ENCODE measurements at regions not wholly inside any gene's neighbourhood (a gene's known extent, or its start where the extent isn't known, plus 50 kb on each side); places are given as distances from the start of the nearest gene placed in this dataset.

DNA sequence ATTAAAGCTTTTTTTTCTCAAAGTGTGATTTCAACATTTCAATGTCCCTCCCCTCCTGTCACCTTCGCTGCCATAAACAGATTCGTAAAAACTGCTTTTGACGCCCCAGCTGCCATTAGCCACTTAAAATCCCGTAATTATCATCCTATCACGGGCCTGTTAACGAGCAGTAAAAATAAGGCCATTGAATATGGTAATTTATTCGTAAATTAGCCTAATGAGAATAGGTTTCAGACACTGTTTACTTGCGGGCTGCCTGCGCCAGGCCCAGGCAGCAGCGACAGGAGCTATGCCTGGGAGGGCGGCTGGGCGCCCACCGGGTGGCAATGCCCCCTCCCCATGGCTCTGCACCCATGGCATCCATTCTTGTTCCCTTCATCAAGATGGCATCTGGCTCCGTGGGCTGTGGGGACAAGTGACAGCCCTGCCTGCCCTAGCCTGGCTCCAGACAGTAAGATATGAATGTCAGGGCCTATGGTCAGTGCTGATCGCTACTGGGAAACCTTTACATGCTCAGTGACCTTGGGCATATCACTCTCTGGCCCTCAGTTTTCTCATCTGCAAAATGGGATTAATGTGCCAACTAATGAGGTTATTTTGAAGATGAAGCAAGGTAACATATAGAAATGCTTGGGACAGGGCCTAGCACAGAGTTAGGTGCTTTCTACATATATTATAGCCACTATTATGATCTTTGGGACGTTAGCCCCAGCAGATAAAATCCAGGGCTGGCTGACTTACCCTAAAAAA is 500.8 kb downstream of the MN1 start:
- TF ChIP-seq, protein P1, sequence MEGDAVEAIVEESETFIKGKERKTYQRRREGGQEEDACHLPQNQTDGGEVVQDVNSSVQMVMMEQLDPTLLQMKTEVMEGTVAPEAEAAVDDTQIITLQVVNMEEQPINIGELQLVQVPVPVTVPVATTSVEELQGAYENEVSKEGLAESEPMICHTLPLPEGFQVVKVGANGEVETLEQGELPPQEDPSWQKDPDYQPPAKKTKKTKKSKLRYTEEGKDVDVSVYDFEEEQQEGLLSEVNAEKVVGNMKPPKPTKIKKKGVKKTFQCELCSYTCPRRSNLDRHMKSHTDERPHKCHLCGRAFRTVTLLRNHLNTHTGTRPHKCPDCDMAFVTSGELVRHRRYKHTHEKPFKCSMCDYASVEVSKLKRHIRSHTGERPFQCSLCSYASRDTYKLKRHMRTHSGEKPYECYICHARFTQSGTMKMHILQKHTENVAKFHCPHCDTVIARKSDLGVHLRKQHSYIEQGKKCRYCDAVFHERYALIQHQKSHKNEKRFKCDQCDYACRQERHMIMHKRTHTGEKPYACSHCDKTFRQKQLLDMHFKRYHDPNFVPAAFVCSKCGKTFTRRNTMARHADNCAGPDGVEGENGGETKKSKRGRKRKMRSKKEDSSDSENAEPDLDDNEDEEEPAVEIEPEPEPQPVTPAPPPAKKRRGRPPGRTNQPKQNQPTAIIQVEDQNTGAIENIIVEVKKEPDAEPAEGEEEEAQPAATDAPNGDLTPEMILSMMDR (IDR thresholded peaks at IDR 0.05) = no peak
- Histone ChIP-seq H3K27ac (no peak overlapping the region), H3K27me3 (peaks cover 0 to 31% of the 10 kb centered on the region in 2 donors), H3K9me3 (no peaks in the 10 kb centered on the region), H3K4me3 (no peak overlapping the region), H3K36me3 (no peaks in the 10 kb centered on the region), H3K4me1 (no peaks in the 10 kb centered on the region)
- intact Hi-C loops (cut with DNase I; ENCODE audit: low total_unique reads) = no loop called here
- no peak for DNase-seq

DNA sequence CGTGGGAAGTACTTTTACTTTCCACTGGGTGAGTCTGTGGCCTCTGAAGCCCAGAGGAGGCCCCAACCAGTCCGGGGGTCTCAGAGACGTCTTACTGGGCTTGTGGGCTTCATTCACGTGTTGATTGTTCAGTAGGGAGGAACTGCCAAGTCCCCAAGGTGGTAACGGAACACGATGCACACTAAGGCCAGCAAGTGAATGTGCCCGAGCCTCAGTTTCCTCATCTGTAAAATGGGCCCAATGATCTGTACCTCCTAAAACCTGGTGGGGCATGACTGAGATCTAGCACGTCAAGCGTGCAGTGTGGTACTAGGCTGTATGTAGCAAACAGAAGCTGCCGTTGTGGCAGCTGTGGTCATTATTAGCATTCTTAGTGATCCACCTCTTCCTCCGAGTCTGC is 499.1 kb downstream of the MN1 start:
- intact Hi-C loops (cut with DNase I; ENCODE audit: low total_unique reads) = no loop called here
- TF ChIP-seq, protein P1 (IDR thresholded peaks at IDR 0.05) = no peak
- H3K27me3 ChIP-seq = peaks cover 0 to 20% of the 10 kb centered on the region in 2 donors

DNA sequence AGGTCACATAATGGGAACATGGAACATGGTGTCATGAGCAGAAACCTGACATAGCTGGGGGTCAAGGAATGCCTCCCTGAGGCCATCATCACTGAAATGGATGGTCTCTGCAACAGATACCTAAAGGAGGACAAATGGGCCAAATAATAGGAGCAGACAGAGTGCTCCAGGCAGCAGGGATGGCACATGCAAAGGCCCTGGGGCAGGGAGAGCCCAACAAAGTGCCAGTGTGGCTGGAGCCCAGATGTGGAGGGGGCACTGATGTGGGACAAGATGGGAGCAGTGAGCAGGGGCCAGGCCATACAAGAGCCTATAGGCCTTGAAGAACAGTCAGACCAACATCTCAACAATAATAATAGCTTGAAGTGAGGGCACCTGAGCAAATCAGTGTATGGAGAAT is 497.8 kb downstream of the MN1 start:
- DNase-seq = no peak
- intact Hi-C loops (cut with DNase I; ENCODE audit: low total_unique reads) = no loop called here
- Histone ChIP-seq H3K9me3 (peaks cover 0 to 4% (median 0%) of the 10 kb centered on the region in 3 donors), H3K27ac (no peak overlapping the region), H3K27me3 (peaks cover 0 to 17% of the 10 kb centered on the region in 2 donors), H3K4me3 (no peak overlapping the region), H3K4me1 (no peaks in the 10 kb centered on the region), H3K36me3 (no peaks in the 10 kb centered on the region)
- TF ChIP-seq, protein P1 (IDR thresholded peaks at IDR 0.05) = no peak

More for the DNA sequence above, 499.1 kb downstream of the MN1 start:
- no peak for DNase-seq
- Histone ChIP-seq H3K4me1 (no peaks in the 10 kb centered on the region), H3K9me3 (no peaks in the 10 kb centered on the region), H3K36me3 (no peaks in the 10 kb centered on the region), H3K4me3 (no peak overlapping the region), H3K27ac (no peak overlapping the region)

DNA sequence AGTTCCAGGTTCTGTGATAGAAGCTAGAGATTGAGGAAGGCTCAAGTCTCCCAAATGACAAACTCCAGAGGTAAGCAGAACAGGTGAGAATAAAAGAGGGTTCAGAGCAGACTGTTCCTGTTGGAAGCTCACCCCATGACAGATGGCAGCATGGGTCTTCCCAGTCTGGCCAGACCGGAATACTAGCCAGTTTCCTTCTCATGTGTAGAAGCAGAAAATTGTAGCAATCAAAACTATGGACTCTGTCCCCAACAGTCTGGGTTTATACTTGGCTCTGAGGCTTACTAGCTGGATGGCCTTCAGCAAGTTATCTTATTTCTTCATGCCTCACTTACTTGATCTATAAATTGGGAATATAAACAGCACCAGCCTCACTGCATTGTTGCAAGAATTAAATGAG is 494.8 kb downstream of the MN1 start:
- Histone ChIP-seq H3K27ac (no peak overlapping the region), H3K36me3 (no peaks in the 10 kb centered on the region), H3K27me3 (no peaks in the 10 kb centered on the region), H3K4me3 (no peak overlapping the region), H3K9me3 (peaks cover 0 to 5% (median 0%) of the 10 kb centered on the region in 3 donors), H3K4me1 (peaks cover 0 to 13% (median 6%) of the 10 kb centered on the region in 4 donors)
- TF ChIP-seq, protein P1 (IDR thresholded peaks at IDR 0.05) = no peak
- DNase-seq = no peak
- intact Hi-C loops (cut with DNase I; ENCODE audit: low total_unique reads) = no loop called here

DNA sequence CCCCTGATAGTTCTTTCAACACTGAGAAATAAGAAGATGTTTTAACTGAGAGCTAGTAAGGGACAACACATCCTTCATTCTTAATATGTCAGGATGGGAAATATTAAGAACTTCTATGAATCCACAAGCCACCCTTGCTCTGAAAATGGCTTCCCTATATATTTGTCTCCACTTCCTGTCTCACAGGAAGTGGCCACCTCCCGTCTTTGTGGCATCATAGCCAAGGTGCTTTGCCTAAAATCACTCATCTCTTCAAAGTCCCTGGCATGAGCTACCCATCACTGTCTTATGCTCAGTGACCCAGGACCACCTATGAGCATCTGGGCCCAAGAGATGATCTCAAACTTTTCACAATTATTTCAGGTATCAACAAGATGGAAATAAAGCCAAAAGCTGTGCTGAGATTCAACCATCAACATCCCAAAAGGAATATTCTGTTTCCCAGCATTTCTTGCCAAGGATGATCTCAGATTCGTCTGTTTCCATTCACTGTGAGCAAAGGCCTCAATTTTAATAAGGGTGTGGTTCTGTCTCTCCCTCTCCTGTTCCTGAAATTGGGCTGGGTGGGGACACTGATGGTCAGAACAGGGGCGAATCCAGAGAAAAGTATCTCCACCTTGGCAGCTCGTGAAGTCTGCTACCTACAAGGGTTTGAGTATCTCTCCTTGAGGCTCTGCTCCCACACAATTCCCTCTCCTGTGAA is 493.9 kb downstream of the MN1 start:
- H3K27me3 ChIP-seq = no peaks in the 10 kb centered on the region
- peaks cover 0 to 5% (median 0%) of the 10 kb centered on the region in 3 donors for H3K9me3 ChIP-seq
- intact Hi-C loops (cut with DNase I; ENCODE audit: low total_unique reads) = no loop called here
- peaks cover 0 to 23% (median 15%) of the 10 kb centered on the region in 4 donors for H3K4me1 ChIP-seq
- H3K27ac ChIP-seq = no peak overlapping the region
- TF ChIP-seq, protein P1 (IDR thresholded peaks at IDR 0.05) = no peak
- H3K36me3 ChIP-seq = no peaks in the 10 kb centered on the region
- H3K4me3 ChIP-seq = no peak overlapping the region
- no peak for DNase-seq

All from tibial artery (tissue), 4 donors.